ENCODE measurements at regions not wholly inside any gene's neighbourhood (a gene's known extent, or its start where the extent isn't known, plus 50 kb on each side); places are given as distances from the start of the nearest gene placed in this dataset.
"Not testable (repeated sequence)": the region's sequence is repeated elsewhere in the genome, so short reads cannot be mapped to it uniquely, and the experiment has no call there.

GRCh38 chrX:93454509-93454908, 218.9 kb downstream of the NAP1L3 start:
- no peak for TF ChIP-seq EZH2 (IDR thresholded peaks at IDR 0.05; ENCODE audit: low read depth)
- no peak for TF ChIP-seq CTCF (conservative IDR thresholded peaks at IDR 0.05)
- Histone ChIP-seq H3F3A (ENCODE audit: insufficient read depth, low read depth) (no peaks in the 10 kb centered on the region), H3K27ac (no peak overlapping the region), H3K9me3 (ENCODE audit: insufficient read depth, low read depth) (no peaks in the 10 kb centered on the region), H4K20me1 (ENCODE audit: insufficient read depth) (no peaks in the 10 kb centered on the region), H3K4me1 (replicated peaks; ENCODE audit: insufficient read depth) (no peaks in the 10 kb centered on the region), H3K27me3 (ENCODE audit: insufficient read depth, low read depth) (no peaks in the 10 kb centered on the region), H3K4me2 (no peak overlapping the region), H3K9me2 (ENCODE audit: insufficient read depth) (no peaks in the 10 kb centered on the region), H3K36me3 (ENCODE audit: low read depth) (no peaks in the 10 kb centered on the region), H3K4me3 (no peak overlapping the region), H2AFZ (no peak overlapping the region), H3K79me2 (ENCODE audit: low read depth) (no peaks in the 10 kb centered on the region)
- ChIA-PET CTCF (no interaction called here), POLR2A (ENCODE audit: unreplicated experiment) (no interaction called here)
- intact Hi-C loops (cut with micrococcal nuclease; ENCODE audit: unreplicated experiment): no loop called here
- DNase-seq: no peak
- BruUV-seq (replicated peaks): no TSS peak

- H3K36me3 ChIP-seq (ENCODE audit: low read depth); intact Hi-C loops (cut with micrococcal nuclease; ENCODE audit: unreplicated experiment); H3F3A ChIP-seq (ENCODE audit: insufficient read depth, low read depth); H3K9me2 ChIP-seq (ENCODE audit: insufficient read depth); BruUV-seq (replicated peaks); CTCF ChIA-PET; H3K27me3 ChIP-seq (ENCODE audit: insufficient read depth, low read depth); H3K4me2 ChIP-seq; H3K9me3 ChIP-seq (ENCODE audit: insufficient read depth, low read depth); H3K27ac ChIP-seq; H3K4me3 ChIP-seq; POLR2A ChIA-PET (ENCODE audit: unreplicated experiment); H4K20me1 ChIP-seq (ENCODE audit: insufficient read depth); H3K79me2 ChIP-seq (ENCODE audit: low read depth); DNase-seq; H3K4me1 ChIP-seq (replicated peaks; ENCODE audit: insufficient read depth); H2AFZ ChIP-seq: not testable (repeated sequence)
These were observed 238.7 kb downstream of the NAP1L3 start for GRCh38 chrX:93434721-93435120.

GRCh38 chrX:93428497-93428896, 244.9 kb downstream of the NAP1L3 start:
- no TSS peak for BruUV-seq (replicated peaks)
- H3K27ac ChIP-seq: no peak overlapping the region
- DNase-seq: no peak
- peaks cover 6% of the 10 kb centered on the region; the same call in 1 of the 2 replicates for H3K27me3 ChIP-seq (ENCODE audit: insufficient read depth, low read depth)
- no peaks in the 10 kb centered on the region for H3F3A ChIP-seq (ENCODE audit: insufficient read depth, low read depth)
- H3K4me3 ChIP-seq: no peak overlapping the region
- ChIA-PET POLR2A (ENCODE audit: unreplicated experiment) (no interaction called here), CTCF (no interaction called here)
- no peaks in the 10 kb centered on the region for H3K9me3 ChIP-seq (ENCODE audit: insufficient read depth, low read depth)
- no peak for TF ChIP-seq CTCF (conservative IDR thresholded peaks at IDR 0.05)
- no peak for TF ChIP-seq EZH2 (IDR thresholded peaks at IDR 0.05; ENCODE audit: low read depth)
- H3K4me2 ChIP-seq: no peak overlapping the region
- no peak overlapping the region for H2AFZ ChIP-seq
- intact Hi-C loops (cut with micrococcal nuclease; ENCODE audit: unreplicated experiment): no loop called here
- no peaks in the 10 kb centered on the region for H3K4me1 ChIP-seq (replicated peaks; ENCODE audit: insufficient read depth)
- no peaks in the 10 kb centered on the region for H3K36me3 ChIP-seq (ENCODE audit: low read depth)
- no peaks in the 10 kb centered on the region for H4K20me1 ChIP-seq (ENCODE audit: insufficient read depth)
- no peaks in the 10 kb centered on the region for H3K79me2 ChIP-seq (ENCODE audit: low read depth)
- no peaks in the 10 kb centered on the region for H3K9me2 ChIP-seq (ENCODE audit: insufficient read depth)

- Histone ChIP-seq H3K27me3 (ENCODE audit: insufficient read depth, low read depth) (no peaks in the 10 kb centered on the region), H3K4me3 (no peak overlapping the region), H3K79me2 (ENCODE audit: low read depth) (no peaks in the 10 kb centered on the region), H3K4me2 (no peak overlapping the region), H3K36me3 (ENCODE audit: low read depth) (no peaks in the 10 kb centered on the region), H3K4me1 (replicated peaks; ENCODE audit: insufficient read depth) (no peaks in the 10 kb centered on the region), H3K9me2 (ENCODE audit: insufficient read depth) (no peaks in the 10 kb centered on the region), H2AFZ (no peak overlapping the region), H3K27ac (no peak overlapping the region), H3F3A (ENCODE audit: insufficient read depth, low read depth) (no peaks in the 10 kb centered on the region), H3K9me3 (ENCODE audit: insufficient read depth, low read depth) (no peaks in the 10 kb centered on the region), H4K20me1 (ENCODE audit: insufficient read depth) (no peaks in the 10 kb centered on the region)
- ChIA-PET CTCF (no interaction called here), POLR2A (ENCODE audit: unreplicated experiment) (no interaction called here)
- DNase-seq: no peak
- intact Hi-C loops (cut with micrococcal nuclease; ENCODE audit: unreplicated experiment): loop anchor here (5.0 kb wide), 1 partner anchor 1190 kb away; no protein-coding TSS in a partner anchor
- TF ChIP-seq EZH2 (IDR thresholded peaks at IDR 0.05; ENCODE audit: low read depth): no peak
- TF ChIP-seq CTCF (conservative IDR thresholded peaks at IDR 0.05): peak; percentile 63
- BruUV-seq (replicated peaks): no TSS peak
These were observed 250.7 kb downstream of the NAP1L3 start for GRCh38 chrX:93422693-93423092.

Data from PC-9 (cell line).